DND-41 (cell line): ENCODE measurements at regions not wholly inside any gene's neighbourhood (a gene's known extent, or its start where the extent isn't known, plus 50 kb on each side); places are given as distances from the start of the nearest gene placed in this dataset.

ENCODE experiments used
- ATAC-seq: fragments of 200-7000 bp; cut with Tn5 transposase; 3 replicates; pipeline ENCODE4 v1.9.1; 2021; ENCODE audit warnings: low read depth; ENCODE audit not compliant: insufficient read depth
- DNase-seq: peaks from one replicate; pipeline ENCODE4 v3.0.0-alpha.2; 2020
- H2AFZ ChIP-seq: 2 replicates; pipeline ENCODE4 v1.6.0; 2012; ENCODE audit warnings: low read depth, low read length
- H3K27ac ChIP-seq: 2 replicates; pipeline ENCODE4 v1.5.1; 2012; ENCODE audit warnings: low read length, inconsistent platforms
- H3K27me3 ChIP-seq: fragments of 200-600 bp; sonication (generic); 2 replicates; pipeline ENCODE4 v1.6.0; 2012; ENCODE audit warnings: low read length, mild to moderate bottlenecking, inconsistent platforms; ENCODE audit not compliant: insufficient read depth, poor library complexity
- H3K36me3 ChIP-seq: 2 replicates; pipeline ENCODE4 v1.5.1; 2012; ENCODE audit warnings: low read length, inconsistent platforms; ENCODE audit not compliant: insufficient read depth
- H3K4me1 ChIP-seq: 2 replicates; pipeline ENCODE4 v1.5.1; 2012; ENCODE audit warnings: mild to moderate bottlenecking, low read length; ENCODE audit not compliant: insufficient read depth
- H3K4me2 ChIP-seq: 2 replicates; pipeline ENCODE4 v1.6.0; 2012; ENCODE audit warnings: mild to moderate bottlenecking, moderate library complexity, low read length, inconsistent platforms; ENCODE audit not compliant: insufficient read depth
- H3K4me3 ChIP-seq, 2 experiments: fragments of 200-600 bp in 1 of 2; shearing (Covaris generic) in 1 of 2; 2 replicates each; pipeline ENCODE4 v1.5.1; 2012 to 2016; ENCODE audit warnings: inconsistent platforms in 2 of 2, low read length in 2 of 2, mild to moderate bottlenecking in 2 of 2, low read depth in 1 of 2, moderate library complexity in 1 of 2
- H3K79me2 ChIP-seq: 2 replicates; pipeline ENCODE4 v1.6.0; 2012; ENCODE audit warnings: low read length, inconsistent platforms; ENCODE audit not compliant: insufficient read depth
- H3K9ac ChIP-seq: 2 replicates; pipeline ENCODE4 v1.6.0; 2012; ENCODE audit warnings: low read depth, mild to moderate bottlenecking, inconsistent platforms, low read length, moderate library complexity
- H3K9me3 ChIP-seq: 2 replicates; pipeline ENCODE4 v1.5.1; 2012; ENCODE audit warnings: low read length, moderate library complexity, mild to moderate bottlenecking, inconsistent platforms; ENCODE audit not compliant: insufficient read depth, severe bottlenecking
- H4K20me1 ChIP-seq: 2 replicates; pipeline ENCODE4 v1.6.0; 2012; ENCODE audit warnings: low read length; ENCODE audit not compliant: insufficient read depth
- EZH2 ChIP-seq: IDR thresholded peaks from 3 replicates; pipeline ENCODE4 v1.6.1; 2012; ENCODE audit warnings: borderline replicate concordance, low read depth, mild to moderate bottlenecking, moderate library complexity, low read length, inconsistent platforms; ENCODE audit not compliant: severe bottlenecking
- TF ChIP-seq, protein P1 (sequence below): IDR thresholded peaks from 2 replicates; pipeline ENCODE4 v1.5.1; 2012; ENCODE audit warnings: borderline replicate concordance, low read length, moderate library complexity, mild to moderate bottlenecking; ENCODE audit not compliant: poor library complexity, severe bottlenecking; ENCODE audit errors: extremely low read depth

- no peak overlapping the region for H3K4me2 ChIP-seq
- H3K9me3 ChIP-seq: no peaks in the 10 kb centered on the region
- DNase-seq (no peak), ATAC-seq (no peak)
- no peaks in the 10 kb centered on the region for H3K27me3 ChIP-seq
- no peak for TF ChIP-seq EZH2
- TF ChIP-seq, protein P1, sequence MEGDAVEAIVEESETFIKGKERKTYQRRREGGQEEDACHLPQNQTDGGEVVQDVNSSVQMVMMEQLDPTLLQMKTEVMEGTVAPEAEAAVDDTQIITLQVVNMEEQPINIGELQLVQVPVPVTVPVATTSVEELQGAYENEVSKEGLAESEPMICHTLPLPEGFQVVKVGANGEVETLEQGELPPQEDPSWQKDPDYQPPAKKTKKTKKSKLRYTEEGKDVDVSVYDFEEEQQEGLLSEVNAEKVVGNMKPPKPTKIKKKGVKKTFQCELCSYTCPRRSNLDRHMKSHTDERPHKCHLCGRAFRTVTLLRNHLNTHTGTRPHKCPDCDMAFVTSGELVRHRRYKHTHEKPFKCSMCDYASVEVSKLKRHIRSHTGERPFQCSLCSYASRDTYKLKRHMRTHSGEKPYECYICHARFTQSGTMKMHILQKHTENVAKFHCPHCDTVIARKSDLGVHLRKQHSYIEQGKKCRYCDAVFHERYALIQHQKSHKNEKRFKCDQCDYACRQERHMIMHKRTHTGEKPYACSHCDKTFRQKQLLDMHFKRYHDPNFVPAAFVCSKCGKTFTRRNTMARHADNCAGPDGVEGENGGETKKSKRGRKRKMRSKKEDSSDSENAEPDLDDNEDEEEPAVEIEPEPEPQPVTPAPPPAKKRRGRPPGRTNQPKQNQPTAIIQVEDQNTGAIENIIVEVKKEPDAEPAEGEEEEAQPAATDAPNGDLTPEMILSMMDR: no peak
- H3K9ac ChIP-seq: no peak overlapping the region
- no peaks in the 10 kb centered on the region for H3K4me1 ChIP-seq
- H2AFZ ChIP-seq: no peak overlapping the region
- H3K4me3 ChIP-seq: no peak overlapping the region
- H4K20me1 ChIP-seq: no peaks in the 10 kb centered on the region
- H3K27ac ChIP-seq: no peak overlapping the region
- no peaks in the 10 kb centered on the region for H3K79me2 ChIP-seq
- no peaks in the 10 kb centered on the region for H3K36me3 ChIP-seq
These were observed 144.7 kb upstream of the SOX9 start for GRCh38 chr17:71976011-71976649.

GRCh38 chr17:71978435-71978834 lies 142.4 kb upstream of the SOX9 start:
- no peaks in the 10 kb centered on the region for H3K36me3 ChIP-seq
- no peaks in the 10 kb centered on the region for H3K27me3 ChIP-seq
- H3K79me2 ChIP-seq: no peaks in the 10 kb centered on the region
- TF ChIP-seq EZH2: no peak
- TF ChIP-seq, protein P1: no peak
- H3K4me1 ChIP-seq: no peaks in the 10 kb centered on the region
- DNase-seq (no peak), ATAC-seq (no peak)
- no peak overlapping the region for H3K4me3 ChIP-seq
- no peaks in the 10 kb centered on the region for H4K20me1 ChIP-seq
- no peak overlapping the region for H3K27ac ChIP-seq
- no peak overlapping the region for H3K9ac ChIP-seq
- H2AFZ ChIP-seq: no peak overlapping the region
- H3K4me2 ChIP-seq: no peak overlapping the region
- H3K9me3 ChIP-seq: no peaks in the 10 kb centered on the region

DNA sequence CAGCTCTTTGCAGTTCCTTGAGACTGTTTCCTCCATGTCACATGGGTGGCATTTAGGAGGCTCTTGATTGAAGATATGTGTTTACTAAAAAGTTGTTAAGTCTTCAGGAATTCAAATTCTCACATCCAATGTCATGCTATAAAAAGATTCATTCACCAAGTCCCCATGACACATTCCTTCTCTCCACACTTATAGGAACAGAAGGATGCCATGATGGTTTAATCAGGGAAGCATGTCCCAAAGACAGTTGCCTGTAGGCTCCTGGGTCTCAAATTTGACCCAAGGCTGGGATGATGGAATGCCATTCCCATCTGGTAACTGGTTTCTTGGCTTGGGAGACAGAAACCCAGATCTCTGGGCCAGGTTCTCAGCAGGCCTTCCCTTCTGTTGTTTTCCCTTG lies 140.6 kb upstream of the SOX9 start:
- no peaks in the 10 kb centered on the region for H3K36me3 ChIP-seq
- DNase-seq (no peak), ATAC-seq (no peak)
- no peak overlapping the region for H3K9ac ChIP-seq
- no peaks in the 10 kb centered on the region for H3K4me1 ChIP-seq
- H4K20me1 ChIP-seq: no peaks in the 10 kb centered on the region
- no peak overlapping the region for H3K4me2 ChIP-seq
- H3K79me2 ChIP-seq: no peaks in the 10 kb centered on the region
- no peak overlapping the region for H3K4me3 ChIP-seq
- no peaks in the 10 kb centered on the region for H3K9me3 ChIP-seq
- TF ChIP-seq EZH2: no peak
- TF ChIP-seq, protein P1: no peak
- no peaks in the 10 kb centered on the region for H3K27me3 ChIP-seq
- no peak overlapping the region for H3K27ac ChIP-seq
- no peak overlapping the region for H2AFZ ChIP-seq
